H9 (cell line): ENCODE measurements at regions not wholly inside any gene's neighbourhood (a gene's known extent, or its start where the extent isn't known, plus 50 kb on each side); places are given as distances from the start of the nearest gene placed in this dataset.
"Not testable (repeated sequence)": the region's sequence is repeated elsewhere in the genome, so short reads cannot be mapped to it uniquely, and the experiment has no call there.

Experiments used
- DNase-seq: peaks from one replicate; pipeline ENCODE4 v3.0.0-alpha.2; 2017
- H2AFZ ChIP-seq: one replicate; pipeline ENCODE4 v1.6.1; 2013; ENCODE audit warnings: mild to moderate bottlenecking, low read length, control low read depth, moderate library complexity
- H2AK5ac ChIP-seq: 2 replicates; pipeline ENCODE4 v1.6.1; 2013; ENCODE audit warnings: low read length, control low read depth, mixed read lengths; ENCODE audit not compliant: insufficient read length
- H2BK120ac ChIP-seq: one replicate; pipeline ENCODE4 v1.6.1; 2013; ENCODE audit warnings: low read depth, mild to moderate bottlenecking, low read length, control low read depth, inconsistent platforms; ENCODE audit not compliant: poor library complexity, severe bottlenecking
- H2BK12ac ChIP-seq: 2 replicates; pipeline ENCODE4 v1.6.1; 2013; ENCODE audit warnings: low read length, control low read depth, mixed read lengths, low read depth; ENCODE audit not compliant: insufficient read length
- H2BK15ac ChIP-seq: 2 replicates; pipeline ENCODE4 v1.6.1; 2013; ENCODE audit warnings: low read depth, low read length, control low read depth
- H2BK20ac ChIP-seq: one replicate; pipeline ENCODE4 v1.6.1; 2013; ENCODE audit warnings: low read depth, mild to moderate bottlenecking, low read length, control low read depth, inconsistent platforms; ENCODE audit not compliant: poor library complexity, severe bottlenecking
- H2BK5ac ChIP-seq: 2 replicates; pipeline ENCODE4 v1.6.1; 2013; ENCODE audit warnings: low read length, control low read depth, mixed read lengths; ENCODE audit not compliant: insufficient read length
- H3K14ac ChIP-seq: 2 replicates; pipeline ENCODE4 v1.6.1; 2013; ENCODE audit warnings: low read length, control low read depth; ENCODE audit not compliant: insufficient read depth
- H3K18ac ChIP-seq: 2 replicates; pipeline ENCODE4 v1.6.1; 2013; ENCODE audit warnings: low read depth, mild to moderate bottlenecking, mixed read lengths, low read length, control low read depth; ENCODE audit not compliant: insufficient read length
- H3K23ac ChIP-seq: 2 replicates; pipeline ENCODE4 v1.6.1; 2013; ENCODE audit warnings: low read length, control low read depth, mixed read lengths, low read depth; ENCODE audit not compliant: insufficient read length
- H3K23me2 ChIP-seq: 2 replicates; pipeline ENCODE4 v1.6.1; 2013; ENCODE audit warnings: low read depth, mild to moderate bottlenecking, mixed read lengths, low read length, control low read depth; ENCODE audit not compliant: insufficient read length, poor library complexity, severe bottlenecking
- H3K27ac ChIP-seq: 2 replicates; pipeline ENCODE4 v1.5.1; 2013; ENCODE audit warnings: low read length, control low read depth, mixed read lengths, low read depth; ENCODE audit not compliant: insufficient read length
- H3K27me3 ChIP-seq: 2 replicates; pipeline ENCODE4 v1.6.1; 2013; ENCODE audit warnings: low read length, control low read depth, inconsistent platforms; ENCODE audit not compliant: insufficient read depth
- H3K4ac ChIP-seq: 2 replicates; pipeline ENCODE4 v1.6.1; 2013; ENCODE audit warnings: low read depth, mild to moderate bottlenecking, control low read depth, inconsistent platforms, low read length, moderate library complexity
- H3K4me1 ChIP-seq: 2 replicates; pipeline ENCODE4 v1.6.1; 2013; ENCODE audit warnings: low read length, control low read depth, inconsistent platforms; ENCODE audit not compliant: insufficient read depth
- H3K4me2 ChIP-seq: 2 replicates; pipeline ENCODE4 v1.6.1; 2013; ENCODE audit warnings: low read length, control low read depth, mixed read lengths; ENCODE audit not compliant: insufficient read length, insufficient read depth
- H3K56ac ChIP-seq: 2 replicates; pipeline ENCODE4 v1.6.1; 2013; ENCODE audit warnings: low read depth, mild to moderate bottlenecking, mixed read lengths, low read length, control low read depth; ENCODE audit not compliant: insufficient read length
- H3K79me1 ChIP-seq: 2 replicates; pipeline ENCODE4 v1.6.1; 2013; ENCODE audit warnings: low read depth, mild to moderate bottlenecking, moderate library complexity, low read length, control low read depth, inconsistent platforms; ENCODE audit not compliant: insufficient read depth, poor library complexity, severe bottlenecking
- H3K79me2 ChIP-seq: 2 replicates; pipeline ENCODE4 v1.6.1; 2013; ENCODE audit warnings: low read length, control low read depth, inconsistent platforms; ENCODE audit not compliant: insufficient read depth
- H3K9ac ChIP-seq: 2 replicates; pipeline ENCODE4 v1.6.1; 2013; ENCODE audit warnings: low read length, control low read depth, mixed read lengths; ENCODE audit not compliant: insufficient read length; ENCODE audit errors: extremely low read depth
- H3K9me3 ChIP-seq: one replicate; pipeline ENCODE4 v1.6.1; 2013; ENCODE audit warnings: low read depth, low read length, inconsistent platforms; ENCODE audit not compliant: control insufficient read depth
- H3T11ph ChIP-seq: one replicate; pipeline ENCODE4 v1.6.1; 2013; ENCODE audit warnings: mild to moderate bottlenecking, low read length, control low read depth, inconsistent platforms
- H4K20me1 ChIP-seq: one replicate; pipeline ENCODE4 v1.6.1; 2013; ENCODE audit not compliant: control insufficient read depth, insufficient read length, insufficient read depth
- H4K5ac ChIP-seq: 2 replicates; pipeline ENCODE4 v1.6.1; 2013; ENCODE audit warnings: low read depth, mild to moderate bottlenecking, mixed read lengths, low read length, control low read depth; ENCODE audit not compliant: insufficient read length
- H4K8ac ChIP-seq: replicated peaks from 2 replicates; pipeline ENCODE4 v1.6.1; 2013; ENCODE audit warnings: low read length, control low read depth, mixed read lengths, low read depth; ENCODE audit not compliant: insufficient read length
- H4K91ac ChIP-seq: 2 replicates; pipeline ENCODE4 v1.6.1; 2013; ENCODE audit warnings: low read depth, mild to moderate bottlenecking, moderate library complexity, mixed read lengths, low read length, control low read depth; ENCODE audit not compliant: insufficient read length
- H3K27ac Mint-ChIP-seq, 3 experiments: 2 replicates in 2 of 3; 3 replicates in 1 of 3; pipeline ENCODE4 v1.8.0; 2020 to 2021; ENCODE audit warnings: mixed read lengths in 3 of 3, mild to moderate bottlenecking in 1 of 3, moderate library complexity in 1 of 3
- H3K27me3 Mint-ChIP-seq: 2 replicates; pipeline ENCODE4 v1.8.0; 2021; ENCODE audit warnings: low read depth, mild to moderate bottlenecking, moderate library complexity, mixed read lengths
- H3K36me3 Mint-ChIP-seq, 3 experiments: 2 replicates in 2 of 3; 3 replicates in 1 of 3; pipeline ENCODE4 v1.8.0; 2020 to 2021; ENCODE audit warnings: low read depth in 3 of 3, mixed read lengths in 3 of 3; ENCODE audit not compliant: insufficient read depth in 1 of 3
- H3K4me1 Mint-ChIP-seq, 2 experiments: 2 replicates each; pipeline ENCODE4 v1.8.0; 2020; ENCODE audit warnings: mixed read lengths in 2 of 2
- H3K4me3 Mint-ChIP-seq, 2 experiments: 2 replicates in 1 of 2; 3 replicates in 1 of 2; pipeline ENCODE4 v1.8.0; 2020 to 2021; ENCODE audit warnings: mild to moderate bottlenecking in 2 of 2, mixed read lengths in 2 of 2, moderate library complexity in 1 of 2
- H3K9me3 Mint-ChIP-seq, 2 experiments: 2 replicates in 1 of 2; 3 replicates in 1 of 2; pipeline ENCODE4 v1.8.0; 2020; ENCODE audit warnings: mild to moderate bottlenecking in 2 of 2, mixed read lengths in 2 of 2, moderate library complexity in 1 of 2
- CTCF ChIP-seq: fragments of 200-600 bp; sonication (generic); conservative IDR thresholded peaks from 3 replicates; pipeline ENCODE4 v1.8.0; 2021; ENCODE audit warnings: antibody characterized with exemption, mild to moderate bottlenecking
- WGBS: extraction: QIAGEN DNeasy Blood & Tissue Kit; methylation state at CpG from one replicate; pipeline ENCODE4 v1.1.7; 2013; ENCODE audit warnings: missing lambda C conversion rate, low lambda C conversion rate, mixed read lengths; ENCODE audit not compliant: insufficient read length; ENCODE audit errors: extremely low coverage; 5-methylcytosine and 5-hydroxymethylcytosine counted together

- Histone ChIP-seq H3K9me3 (no peaks in the 10 kb centered on the region), H4K5ac (no peak overlapping the region), H3K9ac (no peak overlapping the region), H3K4ac (no peak overlapping the region), H2BK5ac (no peak overlapping the region), H2AK5ac (no peak overlapping the region), H2BK120ac (no peak overlapping the region), H4K91ac (no peak overlapping the region), H4K8ac (no peak overlapping the region), H3K56ac (no peak overlapping the region), H3K79me1 (no peaks in the 10 kb centered on the region), H2BK15ac (no peak overlapping the region), H3K79me2 (no peaks in the 10 kb centered on the region), H3K27me3 (no peaks in the 10 kb centered on the region), H3T11ph (no peak overlapping the region), H3K14ac (no peak overlapping the region), H4K20me1 (no peaks in the 10 kb centered on the region), H2BK12ac (no peak overlapping the region), H3K23ac (no peak overlapping the region), H3K4me2 (no peak overlapping the region), H3K27ac (no peak overlapping the region), H3K23me2 (no peaks in the 10 kb centered on the region), H3K18ac (no peak overlapping the region), H2BK20ac (no peak overlapping the region), H2AFZ (no peak overlapping the region), H3K4me1 (no peaks in the 10 kb centered on the region)
- TF ChIP-seq CTCF = no peak
- Mint-ChIP-seq H3K27me3 (no peaks in the 10 kb centered on the region; the same call in 1 of the 2 replicates), H3K4me1 (no peaks in the 10 kb centered on the region), H3K27ac (no peak overlapping the region), H3K9me3 (peaks cover 0 to 2% of the 10 kb centered on the region in 2 experiments; a peak in 2 of 5 replicates), H3K36me3 (no peaks in the 10 kb centered on the region; a peak in 1 of 7 replicates), H3K4me3 (no peak overlapping the region)
- DNase-seq = no peak
- no CpG with 5 or more reads among the region's 1 CpG for WGBS
Measured at GRCh38 chr16:59455497-59455896, 721.4 kb upstream of the GOT2 start.

- H3K4me3 Mint-ChIP-seq, H3T11ph ChIP-seq, H3K27ac Mint-ChIP-seq, H2BK120ac ChIP-seq, H3K36me3 Mint-ChIP-seq, H2BK20ac ChIP-seq, H3K9ac ChIP-seq, H3K4me1 Mint-ChIP-seq, H3K27me3 ChIP-seq, H3K4me1 ChIP-seq, H3K27ac ChIP-seq, H2BK12ac ChIP-seq, H3K14ac ChIP-seq, H4K8ac ChIP-seq, H3K23me2 ChIP-seq, H3K4ac ChIP-seq, H3K79me1 ChIP-seq, H3K9me3 Mint-ChIP-seq, H4K5ac ChIP-seq, DNase-seq, H3K27me3 Mint-ChIP-seq, H2BK15ac ChIP-seq, H3K23ac ChIP-seq, H2BK5ac ChIP-seq, H3K4me2 ChIP-seq, H2AK5ac ChIP-seq, H3K79me2 ChIP-seq, H3K9me3 ChIP-seq, H3K18ac ChIP-seq, H4K91ac ChIP-seq, H2AFZ ChIP-seq, H4K20me1 ChIP-seq, H3K56ac ChIP-seq: not testable (repeated sequence)
- no CpG with 5 or more reads among the region's 5 CpGs for WGBS
Measured at GRCh38 chr16:59450513-59450912, 716.4 kb upstream of the GOT2 start.
